GM19467 (cell line): ENCODE measurements at regions not wholly inside any gene's neighbourhood (a gene's known extent, or its start where the extent isn't known, plus 50 kb on each side); places are given as distances from the start of the nearest gene placed in this dataset.
"Not testable (repeated sequence)": the region's sequence is repeated elsewhere in the genome, so short reads cannot be mapped to it uniquely, and the experiment has no call there.

ENCODE experiments used
- ATAC-seq: cut with Tn5 transposase; IDR thresholded peaks from one replicate; pipeline ENCODE4 v1.9.1; 2021; ENCODE audit warnings: mild to moderate bottlenecking, moderate library complexity; ENCODE audit not compliant: unreplicated experiment

- no peak for ATAC-seq
These were observed 371.9 kb upstream of the VRK2 start for GRCh38 chr2:57674743-57675142.

- no peak for ATAC-seq
These were observed 369.3 kb upstream of the VRK2 start for GRCh38 chr2:57677296-57677695.

- ATAC-seq, result no peak
These were observed 365.0 kb upstream of the VRK2 start for GRCh38 chr2:57681650-57682049.

- no peak for ATAC-seq
These were observed 361.6 kb upstream of the VRK2 start for GRCh38 chr2:57685032-57685431.

- no peak for ATAC-seq
These were observed 354.2 kb upstream of the VRK2 start for GRCh38 chr2:57692395-57692794.

GRCh38 chr2:57693177-57693576 lies 353.4 kb upstream of the VRK2 start:
- ATAC-seq, result no peak

- no peak for ATAC-seq
These were observed 352.6 kb upstream of the VRK2 start for GRCh38 chr2:57693965-57694364.

- ATAC-seq, result no peak
These were observed 350.6 kb upstream of the VRK2 start for GRCh38 chr2:57696016-57696415.

- ATAC-seq, result no peak
These were observed 348.2 kb upstream of the VRK2 start for GRCh38 chr2:57698392-57698791.

GRCh38 chr2:57698935-57699449 lies 347.6 kb upstream of the VRK2 start:
- peak; percentile 45 for ATAC-seq

- ATAC-seq, result no peak
These were observed 345.2 kb upstream of the VRK2 start for GRCh38 chr2:57701391-57701791.

- no peak for ATAC-seq
These were observed 343.2 kb upstream of the VRK2 start for GRCh38 chr2:57703407-57703806.

GRCh38 chr2:57707794-57708193 lies 338.8 kb upstream of the VRK2 start:
- ATAC-seq, result not testable (repeated sequence)

GRCh38 chr2:57711991-57712390 lies 334.6 kb upstream of the VRK2 start:
- ATAC-seq, result no peak

GRCh38 chr2:57720728-57721627 lies 325.6 kb upstream of the VRK2 start:
- ATAC-seq, result peak; percentile 98

- ATAC-seq, result no peak
These were observed 321.2 kb upstream of the VRK2 start for GRCh38 chr2:57725337-57725947.

- ATAC-seq, result no peak
These were observed 320.3 kb upstream of the VRK2 start for GRCh38 chr2:57726294-57726693.

- no peak for ATAC-seq
These were observed 317.9 kb upstream of the VRK2 start for GRCh38 chr2:57728691-57729090.

GRCh38 chr2:57733956-57734355 lies 312.6 kb upstream of the VRK2 start:
- no peak for ATAC-seq

GRCh38 chr2:57740891-57741290 lies 305.7 kb upstream of the VRK2 start:
- ATAC-seq, result no peak

- ATAC-seq, result no peak
These were observed 293.0 kb upstream of the VRK2 start for GRCh38 chr2:57753636-57754035.

GRCh38 chr2:57758686-57759085 lies 287.9 kb upstream of the VRK2 start:
- ATAC-seq, result no peak
